HG03521 (cell line): ENCODE measurements at regions not wholly inside any gene's neighbourhood (a gene's known extent, or its start where the extent isn't known, plus 50 kb on each side); places are given as distances from the start of the nearest gene placed in this dataset.

Source experiments
- ATAC-seq: cut with Tn5 transposase; IDR thresholded peaks from one replicate; pipeline ENCODE4 v1.9.1; 2021; ENCODE audit warnings: mild to moderate bottlenecking, moderate library complexity; ENCODE audit not compliant: unreplicated experiment

- ATAC-seq = peak; percentile 80
Measured at GRCh38 chr5:110916381-110917049, 155.0 kb upstream of the TSLP start.

DNA sequence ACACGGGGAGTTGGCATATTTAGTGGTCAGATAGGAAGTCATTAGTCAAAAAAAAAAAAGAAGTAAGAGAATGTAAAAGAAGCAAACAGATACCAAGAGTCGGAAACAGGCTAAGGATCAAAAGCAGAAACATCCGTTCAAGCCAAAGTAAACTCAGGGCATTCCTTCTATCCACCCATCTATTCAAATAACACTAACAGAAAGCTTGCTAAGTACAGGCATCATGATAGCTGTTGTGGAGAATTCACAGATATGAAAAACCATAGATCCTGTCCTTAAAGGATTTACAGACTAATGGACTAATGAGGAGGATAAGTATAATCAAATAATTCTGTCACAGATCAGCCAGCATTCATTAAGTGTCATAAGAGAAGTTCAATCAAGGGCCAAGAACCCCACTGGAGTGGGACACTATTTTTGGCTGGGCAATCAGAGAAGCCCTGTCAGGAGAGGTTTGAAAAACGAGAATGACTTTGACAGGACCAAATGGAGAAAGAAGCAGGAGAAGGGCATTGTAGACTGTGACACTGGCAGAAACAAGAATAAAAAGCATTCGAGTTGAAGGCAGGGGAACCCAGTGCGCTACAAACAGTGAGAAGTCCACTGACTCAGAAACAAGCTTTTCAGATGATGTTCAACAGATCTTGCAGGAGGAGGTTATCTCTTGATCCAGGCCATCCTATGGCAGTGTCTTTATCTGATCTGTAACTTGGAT lies 154.2 kb upstream of the TSLP start:
- no peak for ATAC-seq

DNA sequence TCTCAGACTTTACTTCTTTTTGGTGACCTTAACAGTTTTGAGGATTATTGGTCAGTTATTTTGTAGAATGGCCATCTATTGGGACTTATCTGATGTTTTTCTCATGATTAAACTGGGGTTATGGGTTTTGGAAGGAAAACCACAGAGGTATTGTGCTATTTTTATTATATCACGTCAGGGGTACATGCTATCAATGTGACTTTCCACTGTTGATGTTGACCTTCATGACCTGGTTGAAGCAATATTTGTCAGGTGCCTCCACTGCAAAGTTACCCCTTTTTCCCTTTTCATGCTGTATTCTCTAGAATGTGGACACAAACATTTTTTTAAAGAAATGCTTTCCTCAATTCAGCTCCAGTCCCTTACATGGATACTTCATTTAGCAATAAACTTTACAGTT lies 152.8 kb upstream of the TSLP start:
- no peak for ATAC-seq

DNA sequence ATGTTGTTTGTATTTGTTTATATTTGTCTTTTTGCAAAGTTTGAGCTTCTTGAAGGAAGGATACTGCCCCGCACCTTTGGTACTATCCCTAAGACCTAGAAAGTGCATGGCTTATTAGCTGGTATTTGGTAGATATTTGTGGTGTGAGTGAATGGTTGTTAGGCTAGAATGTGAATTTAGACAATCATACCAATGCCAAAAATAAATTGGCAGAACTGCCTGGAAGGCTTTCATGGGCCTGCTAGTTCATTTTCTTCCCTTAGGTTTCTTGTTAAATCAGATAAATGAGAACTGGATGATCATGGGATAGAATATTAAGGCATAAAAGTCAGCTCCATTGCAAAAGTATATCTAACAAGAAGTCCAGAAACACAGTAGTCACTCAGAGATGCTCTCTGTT lies 147.5 kb upstream of the TSLP start:
- no peak for ATAC-seq

DNA sequence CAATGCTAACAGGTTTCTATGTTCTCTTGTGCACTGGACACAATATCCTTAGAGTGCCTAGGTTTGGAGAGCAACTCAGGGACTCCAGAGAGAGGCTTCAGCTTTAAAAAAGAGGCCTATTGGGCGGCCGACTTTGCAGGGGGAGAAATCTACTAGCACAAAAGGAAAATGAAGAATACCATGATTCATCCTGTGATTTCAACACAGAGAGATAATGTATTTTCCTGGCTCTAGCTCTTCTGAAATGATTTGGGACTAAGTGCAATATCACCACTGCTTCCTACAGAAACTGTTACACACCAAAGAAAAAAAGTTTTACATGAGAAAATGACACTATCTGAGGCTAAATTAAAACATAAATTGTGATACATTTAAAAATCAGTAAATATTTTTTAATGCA lies 146.1 kb upstream of the TSLP start:
- ATAC-seq = no peak

- ATAC-seq = no peak
Measured at GRCh38 chr5:110925916-110926315, 145.6 kb upstream of the TSLP start.

- ATAC-seq = peak; percentile 94
Measured at GRCh38 chr5:110932755-110933488, 138.6 kb upstream of the TSLP start.

GRCh38 chr5:110940136-110940535 lies 131.4 kb upstream of the TSLP start:
- ATAC-seq = no peak

DNA sequence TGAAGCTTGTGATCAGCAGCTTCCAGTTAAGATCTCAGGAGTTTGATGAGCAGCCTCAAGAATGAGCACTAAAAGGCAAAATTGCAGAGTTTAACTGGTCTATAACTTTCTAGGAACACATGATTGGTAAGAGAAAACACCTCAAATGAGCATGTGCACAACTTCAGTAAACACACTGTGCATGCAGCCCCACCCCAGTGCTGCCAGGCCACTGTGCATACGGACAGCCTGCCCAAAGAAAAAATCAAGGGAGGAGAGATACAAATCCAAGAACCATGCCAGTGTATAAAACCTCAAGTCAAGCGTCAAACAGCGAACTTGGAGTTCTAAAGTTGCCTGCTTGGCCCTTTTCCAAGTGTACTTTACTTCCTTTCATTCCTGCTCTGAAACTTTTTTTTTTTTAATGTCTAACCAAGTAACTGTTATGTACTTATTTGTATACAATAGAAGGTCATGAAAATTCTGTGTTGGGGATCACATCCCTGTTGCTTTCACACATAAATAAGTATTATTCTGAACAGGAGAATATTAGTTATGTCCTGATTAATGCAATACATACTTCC lies 125.6 kb upstream of the TSLP start:
- ATAC-seq = no peak

- ATAC-seq = no peak
Measured at GRCh38 chr5:110951373-110951791, 120.1 kb upstream of the TSLP start.

DNA sequence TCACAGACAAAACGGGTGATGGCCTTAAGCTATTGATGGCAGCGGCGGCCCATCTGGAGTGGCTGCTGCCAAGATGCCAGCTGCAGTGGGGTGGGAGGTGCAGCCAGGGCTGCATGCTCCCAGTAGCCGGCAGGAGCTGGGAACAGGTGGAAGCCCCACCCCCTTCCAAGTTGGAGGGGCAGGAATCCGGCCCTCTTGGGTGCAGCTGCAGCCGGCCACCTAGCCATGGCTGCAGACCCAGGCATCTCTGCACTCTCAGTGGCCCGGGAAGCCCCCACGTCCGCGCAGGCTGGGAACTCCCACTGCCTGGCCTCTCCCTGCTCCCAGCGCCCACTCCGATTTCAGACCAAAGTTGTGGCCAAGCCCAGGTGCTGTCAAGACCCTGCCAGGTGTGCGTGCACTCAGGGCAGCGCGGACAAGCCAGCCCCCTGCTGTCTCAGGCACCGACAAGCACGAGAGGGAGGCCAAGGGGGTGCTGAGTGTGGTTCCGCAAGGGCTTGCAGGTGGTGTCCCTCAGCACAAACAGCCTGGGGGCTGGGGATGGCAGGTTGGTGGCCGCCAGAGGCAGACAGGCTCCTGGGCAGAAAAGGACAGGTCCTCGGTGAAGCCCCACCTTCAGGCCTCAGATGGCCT lies 115.1 kb upstream of the TSLP start:
- ATAC-seq = no peak

DNA sequence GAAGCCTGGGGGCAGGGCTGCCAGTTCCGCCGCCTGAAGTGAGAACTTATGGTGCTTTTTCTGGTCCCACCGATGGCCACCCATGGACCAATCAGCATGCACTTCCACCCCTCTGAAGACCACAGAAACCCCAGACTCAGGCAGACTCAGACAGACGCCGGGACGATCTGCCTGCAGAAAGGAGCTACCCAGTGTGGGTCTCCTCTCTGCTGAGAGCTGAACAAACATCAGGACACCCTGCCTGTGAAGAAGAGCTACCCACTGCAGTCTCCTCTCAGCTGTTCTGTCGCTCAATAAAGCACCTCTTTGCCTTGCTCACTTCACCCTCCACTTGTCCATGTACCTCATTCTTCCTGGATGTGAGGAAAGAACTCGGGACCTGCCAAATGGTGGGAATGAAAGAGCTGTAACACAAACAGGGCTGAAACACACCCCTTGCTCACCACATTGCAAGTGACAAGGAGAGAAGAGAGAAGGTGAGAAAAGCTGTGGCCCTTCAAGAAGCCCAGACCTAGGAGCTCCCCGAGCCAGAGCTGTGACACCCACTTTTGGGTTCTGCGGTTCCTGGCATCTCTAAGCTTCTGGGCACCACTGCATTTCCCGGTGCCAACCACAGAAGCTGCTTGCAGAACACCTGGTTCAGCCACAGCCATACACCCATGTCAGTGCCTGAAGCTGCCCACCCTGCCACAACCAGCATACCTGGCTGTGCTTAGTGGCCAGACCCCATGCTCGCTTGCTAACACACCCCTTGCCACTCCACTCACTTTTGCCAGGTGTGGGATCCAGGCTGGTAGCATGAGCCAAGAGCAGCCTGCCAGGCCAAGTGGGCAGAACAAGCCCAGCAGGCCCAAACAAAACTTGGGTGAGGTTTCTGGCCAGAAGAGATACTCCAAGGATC lies 114.3 kb upstream of the TSLP start:
- ATAC-seq = no peak

GRCh38 chr5:110957934-110958333 lies 113.6 kb upstream of the TSLP start:
- no peak for ATAC-seq

DNA sequence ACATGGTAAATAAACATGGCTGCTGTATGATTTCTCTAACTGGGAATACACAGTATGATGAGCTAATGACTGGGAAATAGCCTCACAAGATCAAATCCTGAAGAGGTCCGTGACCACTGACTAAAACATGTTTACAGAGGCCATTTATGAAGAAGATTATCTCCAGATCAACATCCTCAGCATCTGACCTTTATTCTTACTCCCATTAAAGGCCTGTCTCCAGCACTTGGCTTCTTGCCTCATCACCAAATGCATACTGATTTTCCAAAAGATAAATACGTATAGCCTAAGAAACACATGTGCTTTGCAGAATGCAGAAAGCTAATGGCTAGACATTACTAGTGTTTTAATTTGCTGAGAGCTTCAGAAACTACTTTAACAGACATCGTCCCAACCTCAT lies 108.0 kb upstream of the TSLP start:
- ATAC-seq = no peak

DNA sequence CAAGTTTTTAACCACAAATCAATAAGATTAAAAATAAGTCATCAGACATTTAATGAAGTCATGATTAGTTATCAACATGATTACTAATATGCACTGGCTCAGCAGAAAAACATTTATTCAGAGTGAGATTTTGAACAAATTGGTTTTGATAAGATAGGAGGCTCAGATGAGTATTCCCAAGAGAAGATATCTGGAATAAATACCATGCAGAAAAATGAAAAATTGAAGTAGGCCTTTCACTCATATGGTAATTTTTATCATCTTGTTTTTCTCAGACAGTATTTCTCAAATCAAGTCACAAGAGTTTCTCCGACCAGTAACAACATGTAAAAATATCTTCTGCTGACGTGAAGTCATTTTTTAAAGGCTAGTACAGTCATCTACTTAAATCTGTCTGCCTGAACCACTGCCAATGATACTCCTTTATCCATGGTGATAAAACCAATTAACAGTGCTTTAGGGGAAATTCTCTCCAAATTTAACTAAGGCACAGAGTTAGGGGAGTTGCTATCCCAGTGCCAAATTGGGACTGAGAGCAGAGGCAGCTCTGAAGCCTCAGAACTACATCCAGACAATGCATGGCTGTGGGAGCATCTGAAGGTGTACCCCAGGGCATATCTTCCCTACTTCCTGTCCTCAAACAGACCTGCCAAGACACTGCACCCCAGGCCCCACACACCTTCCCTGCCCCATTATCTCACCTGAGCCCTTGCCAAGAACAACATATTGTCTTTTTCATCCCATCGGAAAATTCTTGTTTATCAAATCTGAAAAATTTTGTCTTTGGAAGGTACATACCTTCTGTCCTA lies 105.5 kb upstream of the TSLP start:
- no peak for ATAC-seq

DNA sequence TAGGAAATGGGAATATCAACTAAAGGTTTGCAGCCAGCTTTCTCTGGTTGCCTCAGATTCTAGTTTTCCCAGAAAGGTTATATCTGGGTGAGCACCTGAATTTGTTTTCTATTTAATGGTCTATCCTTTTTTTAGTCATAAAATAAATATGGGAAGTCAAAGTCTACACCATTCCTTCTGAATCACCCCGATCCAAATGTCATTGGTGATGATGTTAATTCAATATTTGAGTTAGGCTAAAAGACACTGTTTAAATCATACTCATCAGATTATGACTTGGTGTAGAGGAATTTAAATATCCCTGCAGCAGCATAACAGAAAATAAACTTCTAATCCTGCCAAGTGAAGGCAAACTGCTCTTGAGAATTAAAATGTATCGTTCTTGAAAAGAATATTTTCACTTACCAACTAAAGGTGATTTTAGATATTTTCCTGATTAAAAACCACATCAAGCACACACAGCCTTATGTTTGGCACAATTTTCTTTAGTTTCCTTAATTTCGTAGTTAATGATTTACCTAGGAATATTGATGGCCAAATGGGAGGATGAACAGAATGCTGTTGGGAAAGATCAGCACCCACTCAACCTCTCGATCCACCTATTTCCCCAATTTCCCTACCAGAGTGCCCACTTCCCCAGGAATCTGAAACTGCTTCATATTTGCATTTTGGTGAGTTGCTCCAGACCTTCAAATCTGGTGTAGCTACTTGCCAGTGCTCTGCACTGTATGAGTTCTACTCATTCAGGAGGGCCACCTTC lies 103.1 kb upstream of the TSLP start:
- ATAC-seq = no peak

GRCh38 chr5:110969502-110969901 lies 102.0 kb upstream of the TSLP start:
- no peak for ATAC-seq

DNA sequence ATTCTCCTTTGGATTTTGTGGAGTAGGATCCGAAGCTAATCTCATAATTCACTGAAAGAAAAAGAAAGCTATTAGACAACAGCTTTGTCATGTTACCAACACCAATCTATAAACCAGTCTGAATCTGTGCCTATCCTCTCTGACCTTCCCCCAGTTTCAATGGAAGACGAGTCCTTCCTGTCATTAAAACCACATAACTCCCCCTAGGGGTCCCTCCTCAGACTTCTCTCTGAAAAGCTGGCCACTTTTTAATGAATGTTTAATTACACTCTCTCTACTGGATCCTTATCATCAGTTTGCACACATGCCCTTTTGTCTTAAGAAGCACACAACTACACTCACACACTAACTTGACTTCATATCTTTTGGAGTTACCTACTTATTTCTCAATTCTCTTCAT lies 98.0 kb upstream of the TSLP start:
- no peak for ATAC-seq

GRCh38 chr5:110977915-110978314 lies 93.6 kb upstream of the TSLP start:
- ATAC-seq = no peak
